Activated T-cell treated with anti-CD3 and anti-CD28 coated beads, Interleukin-2, amount 50 U/mL, for 4 hours (primary cell): ENCODE measurements at regions not wholly inside any gene's neighbourhood (a gene's known extent, or its start where the extent isn't known, plus 50 kb on each side); places are given as distances from the start of the nearest gene placed in this dataset.
"Not testable (repeated sequence)": the region's sequence is repeated elsewhere in the genome, so short reads cannot be mapped to it uniquely, and the experiment has no call there.

Experiments used
- ATAC-seq, 2 donors: fragments of 200-7000 bp; cut with Tn5 transposase; one replicate each; pipeline ENCODE4 v1.10.0; 2021
- DNase-seq: peaks from one replicate; pipeline ENCODE4 v3.0.0-alpha.2; 2020
- H3K27me3 Mint-ChIP-seq: one replicate; pipeline ENCODE4 v1.8.0; 2021; ENCODE audit warnings: low read depth, mixed read lengths
- H3K36me3 Mint-ChIP-seq: one replicate; pipeline ENCODE4 v1.8.0; 2022; ENCODE audit warnings: mixed read lengths; ENCODE audit not compliant: insufficient read depth
- H3K4me1 Mint-ChIP-seq: one replicate; pipeline ENCODE4 v1.8.0; 2021; ENCODE audit warnings: low read depth, mixed read lengths
- H3K4me3 Mint-ChIP-seq: one replicate; pipeline ENCODE4 v1.8.0; 2021; ENCODE audit warnings: mild to moderate bottlenecking, moderate library complexity, mixed read lengths
- H3K9me3 Mint-ChIP-seq: one replicate; pipeline ENCODE4 v1.8.0; 2021; ENCODE audit warnings: mixed read lengths

DNA sequence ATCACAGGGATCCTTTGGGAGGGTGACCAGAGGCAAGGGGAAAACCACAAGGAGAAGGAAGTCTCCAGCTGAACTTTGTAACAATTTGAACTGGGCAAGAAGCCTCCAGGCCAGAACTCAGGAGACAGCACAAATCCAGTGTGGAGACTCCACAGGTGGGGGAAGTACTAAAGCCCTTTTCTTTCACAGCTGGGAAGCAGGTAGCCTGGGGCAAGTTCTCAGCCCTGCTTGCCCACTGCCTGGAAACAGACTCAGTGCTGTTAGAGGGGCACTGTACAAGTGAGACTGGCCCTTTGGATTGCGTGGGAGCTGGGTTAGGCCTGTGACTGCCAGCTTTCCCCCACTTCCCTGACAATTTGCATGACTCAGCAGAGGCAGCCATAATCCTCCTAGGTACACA is 120.2 kb upstream of the GRIN2B start:
- H3K4me1 Mint-ChIP-seq: peaks cover 10% of the 10 kb centered on the region
- H3K4me3 Mint-ChIP-seq, H3K9me3 Mint-ChIP-seq, ATAC-seq, DNase-seq, H3K36me3 Mint-ChIP-seq: not testable (repeated sequence)
- peaks cover 11% of the 10 kb centered on the region for H3K27me3 Mint-ChIP-seq

DNA sequence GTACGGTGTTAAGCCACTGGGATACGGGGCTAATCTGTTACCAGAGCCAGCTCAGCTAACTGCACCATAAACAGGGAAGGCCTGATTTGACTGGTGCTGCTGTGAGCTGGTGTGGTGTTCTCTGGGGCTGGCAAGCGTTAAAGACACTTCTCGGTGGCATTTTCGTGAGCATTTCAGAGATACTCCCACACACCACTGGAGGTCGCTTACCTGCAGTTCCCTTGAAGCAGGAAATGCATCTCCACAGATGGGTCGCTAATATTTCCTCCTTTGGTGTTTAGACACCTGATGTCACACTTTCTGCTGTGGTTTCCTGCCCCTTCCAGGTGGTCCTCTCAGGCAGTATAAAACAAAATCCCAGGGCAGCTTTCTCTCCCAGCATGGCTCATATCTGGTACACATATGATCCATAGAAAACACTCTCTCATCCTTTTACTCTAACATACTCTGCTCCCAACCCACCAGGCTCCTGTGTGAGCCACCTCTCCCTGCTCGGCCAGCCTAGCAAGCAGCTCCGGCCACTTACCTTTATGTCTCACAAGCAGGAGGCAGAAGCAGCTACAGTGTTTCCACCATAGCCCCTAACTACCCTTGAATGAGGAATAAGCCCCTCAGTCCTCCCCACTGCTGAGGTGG is 129.9 kb upstream of the GRIN2B start:
- DNase-seq (no peak), ATAC-seq (no peak)
- peaks cover under 1% of the 10 kb centered on the region for H3K9me3 Mint-ChIP-seq
- H3K27me3 Mint-ChIP-seq: peaks cover 8% of the 10 kb centered on the region
- no peaks in the 10 kb centered on the region for H3K4me1 Mint-ChIP-seq
- no peaks in the 10 kb centered on the region for H3K36me3 Mint-ChIP-seq
- H3K4me3 Mint-ChIP-seq: no peak overlapping the region

DNA sequence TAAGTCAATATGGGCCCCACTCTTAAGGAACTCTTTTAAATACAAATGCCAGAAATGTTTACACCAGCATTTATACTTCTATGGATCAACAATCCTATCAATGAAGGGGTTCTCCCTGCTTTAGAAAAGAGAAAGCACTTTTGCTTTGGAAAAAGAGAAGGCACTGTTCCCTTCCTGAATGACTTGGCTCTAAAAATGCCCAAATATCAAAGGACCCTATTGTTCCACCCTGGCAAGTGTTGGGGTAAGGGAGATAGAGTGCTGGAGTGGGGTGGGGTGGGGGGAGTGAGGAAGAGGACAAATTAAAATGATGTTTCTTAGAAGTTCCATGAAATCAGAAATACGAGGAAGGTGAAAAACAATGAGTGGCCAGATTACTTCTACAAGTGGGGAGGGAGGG is 131.6 kb upstream of the GRIN2B start:
- DNase-seq (no peak), ATAC-seq (no peak)
- Mint-ChIP-seq H3K27me3 (peaks cover 8% of the 10 kb centered on the region), H3K36me3 (no peaks in the 10 kb centered on the region), H3K9me3 (peaks cover 15% of the 10 kb centered on the region), H3K4me3 (no peak overlapping the region), H3K4me1 (no peaks in the 10 kb centered on the region)

DNA sequence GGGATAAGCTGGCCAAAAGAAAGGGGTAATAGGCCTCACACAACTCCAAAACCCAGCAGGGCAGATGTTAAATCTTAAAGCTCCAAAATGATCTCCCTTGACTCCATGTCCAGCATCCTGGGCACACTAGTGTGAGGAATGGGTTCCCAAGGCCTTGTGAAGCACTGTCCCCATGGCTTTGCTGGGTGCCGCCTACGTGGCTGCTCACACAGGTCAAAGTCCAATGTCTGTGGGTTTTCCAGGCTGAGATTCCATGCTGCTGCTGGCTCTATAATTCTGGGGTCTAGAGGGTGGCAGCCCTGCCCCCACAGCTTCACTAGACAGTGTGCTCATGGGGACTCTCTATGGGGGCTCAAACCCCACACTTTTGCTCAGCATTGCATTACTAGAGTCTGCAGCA is 145.3 kb upstream of the GRIN2B start:
- Mint-ChIP-seq H3K27me3 (peaks cover 3% of the 10 kb centered on the region), H3K4me1 (no peaks in the 10 kb centered on the region), H3K4me3 (no peak overlapping the region), H3K9me3 (peaks cover 16% of the 10 kb centered on the region), H3K36me3 (no peaks in the 10 kb centered on the region)
- DNase-seq: no peak
- no peak for ATAC-seq

DNA sequence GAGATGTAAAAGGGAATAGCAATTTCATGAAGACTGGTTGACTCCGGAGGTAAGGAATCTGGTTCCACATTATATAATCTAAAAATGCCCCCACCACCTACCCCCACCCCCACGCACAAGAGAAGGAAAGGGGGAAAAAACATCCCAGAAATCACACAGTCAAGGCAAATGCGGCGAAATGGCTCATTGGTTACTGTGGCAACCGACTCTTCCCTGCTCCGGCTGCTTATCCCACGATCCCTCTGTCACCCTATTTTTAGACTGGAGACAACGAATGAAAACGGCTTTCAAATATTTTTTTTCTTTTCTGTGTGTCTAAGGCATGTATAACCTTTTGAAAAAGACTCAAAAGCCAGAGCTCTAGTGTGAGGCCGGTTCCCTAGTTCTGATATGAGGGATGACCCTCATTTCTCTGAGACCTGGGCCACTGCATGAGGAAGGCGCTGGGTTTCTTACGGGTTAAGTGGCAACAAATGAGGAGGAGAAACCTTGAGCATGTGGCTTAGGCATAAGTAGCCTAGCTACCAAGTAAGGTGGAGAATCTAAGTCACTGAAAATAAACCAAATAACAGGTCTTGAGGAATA is 148.3 kb upstream of the GRIN2B start:
- Mint-ChIP-seq H3K9me3 (peaks cover 8% of the 10 kb centered on the region), H3K27me3 (peaks cover 7% of the 10 kb centered on the region), H3K4me1 (no peaks in the 10 kb centered on the region), H3K4me3 (no peak overlapping the region), H3K36me3 (no peaks in the 10 kb centered on the region)
- DNase-seq: no peak
- ATAC-seq: no peak

DNA sequence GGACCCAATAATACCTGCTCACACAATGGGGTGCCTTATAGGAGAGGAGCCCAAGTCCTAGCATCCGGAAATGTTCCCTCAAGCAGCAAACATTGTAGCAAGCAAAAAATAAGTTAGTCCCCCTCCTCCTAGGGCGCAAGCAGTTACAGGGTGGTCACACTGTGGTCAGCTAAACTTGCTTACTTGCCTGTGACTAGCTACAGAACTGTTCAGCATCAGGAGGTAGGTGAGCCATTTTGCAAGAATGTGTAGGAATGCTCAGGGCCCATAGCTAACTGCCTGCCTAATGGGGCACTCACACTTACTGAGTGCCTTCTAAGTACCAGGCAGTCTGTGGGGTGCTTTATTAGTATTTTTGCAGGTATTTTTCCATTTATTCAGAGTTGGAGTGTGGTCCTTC is 154.6 kb upstream of the GRIN2B start:
- ATAC-seq: no peak
- Mint-ChIP-seq H3K4me1 (no peaks in the 10 kb centered on the region), H3K9me3 (no peaks in the 10 kb centered on the region)

DNA sequence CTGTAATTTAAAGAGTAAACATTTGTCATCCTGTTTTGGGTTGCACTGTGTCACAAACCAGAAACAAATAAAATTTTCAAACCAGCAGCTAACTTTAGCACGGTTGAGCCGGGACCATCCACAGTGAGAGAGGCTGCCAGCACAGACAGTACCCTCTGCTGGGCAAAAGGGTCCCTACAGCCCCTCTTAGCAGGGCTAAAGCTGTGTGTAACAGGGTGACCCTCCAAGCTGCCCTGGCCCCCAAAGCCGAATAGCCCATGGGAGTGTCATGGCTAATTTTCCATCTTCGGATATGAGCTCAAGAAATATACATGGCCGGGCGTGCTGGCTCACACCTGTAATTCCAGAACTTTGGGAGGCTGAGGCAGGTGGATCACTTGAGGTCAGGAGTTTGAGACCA is 157.1 kb upstream of the GRIN2B start:
- H3K4me1 Mint-ChIP-seq: no peaks in the 10 kb centered on the region
- H3K36me3 Mint-ChIP-seq: no peaks in the 10 kb centered on the region
- H3K4me3 Mint-ChIP-seq: no peak overlapping the region
- peaks cover 4% of the 10 kb centered on the region for H3K27me3 Mint-ChIP-seq
- H3K9me3 Mint-ChIP-seq: no peaks in the 10 kb centered on the region
- DNase-seq (no peak), ATAC-seq (no peak)

More for the DNA sequence above, 154.6 kb upstream of the GRIN2B start:
- Mint-ChIP-seq H3K36me3 (no peaks in the 10 kb centered on the region), H3K4me3 (no peak overlapping the region), H3K27me3 (peaks cover 8% of the 10 kb centered on the region)
- no peak for DNase-seq

DNA sequence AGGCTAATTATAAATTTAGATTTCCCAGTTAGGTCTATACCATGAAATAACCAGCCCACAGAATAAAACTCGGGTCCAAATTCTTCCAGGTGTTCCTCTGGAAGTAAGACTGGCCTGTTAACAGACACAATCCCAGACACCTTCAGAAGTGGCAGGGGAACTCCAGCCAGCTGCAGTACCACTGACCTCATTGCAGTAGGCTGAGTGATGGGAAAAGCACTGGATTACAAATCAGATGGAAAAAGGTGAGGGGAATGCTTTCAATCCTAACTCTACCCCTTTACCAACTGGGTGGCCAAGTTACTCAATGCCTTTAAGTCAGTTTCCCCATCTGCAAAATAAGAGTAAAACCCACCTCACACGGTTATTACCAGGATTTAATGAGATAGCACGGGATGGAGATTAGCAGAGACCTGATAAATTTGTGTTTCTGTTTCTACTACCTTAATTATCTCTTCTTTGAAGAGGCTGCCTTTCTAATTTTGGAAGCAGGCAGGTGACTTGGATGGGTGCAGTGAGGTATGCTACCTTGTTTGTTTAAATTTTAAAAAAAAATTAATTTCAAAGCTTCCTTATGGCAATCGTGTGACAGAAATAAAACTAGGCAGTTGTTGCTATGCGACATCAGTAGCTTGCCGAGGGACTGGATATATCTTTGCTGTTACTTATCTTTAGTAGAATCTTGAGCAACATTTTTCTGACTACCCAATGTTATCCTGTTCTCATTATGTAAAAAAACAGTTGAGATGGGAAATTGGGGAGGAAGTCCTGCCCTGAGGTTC is 167.3 kb upstream of the GRIN2B start:
- Mint-ChIP-seq H3K36me3 (no peaks in the 10 kb centered on the region), H3K4me3 (no peak overlapping the region), H3K4me1 (no peaks in the 10 kb centered on the region), H3K9me3 (no peaks in the 10 kb centered on the region), H3K27me3 (peaks cover 8% of the 10 kb centered on the region)
- ATAC-seq: no peak
- no peak for DNase-seq

DNA sequence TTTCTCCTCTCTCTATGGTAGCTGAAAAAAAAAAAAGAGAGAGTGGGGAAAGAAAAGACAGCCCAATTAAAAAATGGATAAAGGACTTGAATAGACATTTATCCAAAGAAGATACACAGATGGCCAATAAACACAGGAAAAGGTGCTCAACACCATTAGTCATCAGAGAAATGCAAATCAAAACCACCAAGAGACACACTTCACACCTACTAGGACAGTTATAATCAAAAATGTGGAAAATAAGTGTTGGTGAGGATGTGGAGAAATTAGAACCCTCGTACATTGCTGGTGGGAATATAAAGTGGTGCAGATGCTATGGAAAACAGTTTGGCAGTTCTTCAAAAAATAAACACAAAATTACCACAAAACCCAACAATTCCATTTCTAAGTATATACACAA is 172.4 kb upstream of the GRIN2B start:
- H3K9me3 Mint-ChIP-seq: no peaks in the 10 kb centered on the region
- H3K4me3 Mint-ChIP-seq: no peak overlapping the region
- no peak for ATAC-seq
- H3K4me1 Mint-ChIP-seq: no peaks in the 10 kb centered on the region
- no peaks in the 10 kb centered on the region for H3K36me3 Mint-ChIP-seq
- peaks cover 12% of the 10 kb centered on the region for H3K27me3 Mint-ChIP-seq
- no peak for DNase-seq

DNA sequence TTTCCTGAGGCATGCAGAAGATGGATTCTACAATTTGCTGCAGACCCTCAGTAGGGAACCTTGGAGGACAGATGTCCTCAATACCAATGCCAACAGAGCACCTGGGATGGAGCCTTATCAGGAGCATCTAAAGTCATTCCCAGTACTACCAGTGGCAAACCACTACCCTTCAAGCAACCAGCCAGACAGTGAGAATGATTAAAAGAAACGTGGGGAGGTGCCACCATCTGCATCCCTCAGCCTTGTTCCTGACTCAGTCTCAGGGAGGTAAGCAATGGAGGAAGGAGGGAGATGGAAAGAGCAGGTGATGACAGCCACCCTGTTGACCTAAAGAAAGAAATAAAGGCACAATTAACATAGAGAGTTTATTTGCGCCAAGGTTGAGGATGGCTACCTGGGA is 175.2 kb upstream of the GRIN2B start:
- H3K4me1 Mint-ChIP-seq: no peaks in the 10 kb centered on the region
- no peak for DNase-seq
- no peaks in the 10 kb centered on the region for H3K9me3 Mint-ChIP-seq
- peaks cover 8% of the 10 kb centered on the region for H3K27me3 Mint-ChIP-seq
- no peaks in the 10 kb centered on the region for H3K36me3 Mint-ChIP-seq
- ATAC-seq: no peak
- no peak overlapping the region for H3K4me3 Mint-ChIP-seq

DNA sequence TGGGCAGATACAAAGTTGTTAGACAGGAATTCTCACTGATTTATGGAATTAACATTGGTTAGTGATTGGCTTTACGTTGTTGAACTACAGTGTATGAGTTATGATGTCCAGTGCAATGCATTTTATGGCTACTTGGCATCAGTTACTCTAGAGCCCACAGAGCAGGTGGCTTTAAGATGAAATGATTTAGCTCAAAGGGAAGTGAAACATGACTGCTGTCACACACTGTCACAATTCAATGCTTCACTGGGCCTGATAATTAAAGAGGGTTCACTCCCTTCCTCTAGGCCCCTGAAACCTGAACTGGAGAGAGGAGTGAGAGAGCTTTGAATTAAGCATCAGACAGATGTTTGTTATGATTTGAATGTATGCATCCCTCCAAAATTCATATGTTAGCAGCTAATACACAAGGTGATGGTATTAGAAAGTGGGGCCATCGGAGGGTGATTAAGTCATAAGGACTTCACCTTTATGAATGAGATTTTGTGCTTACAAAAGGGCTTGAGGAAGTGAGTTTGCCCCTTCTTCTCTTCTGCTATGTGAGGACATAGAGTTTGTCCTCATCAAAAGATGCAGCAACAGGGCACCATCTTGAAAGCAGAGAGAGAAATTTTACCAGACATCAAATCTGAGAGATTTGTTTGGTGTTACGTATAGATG is 175.8 kb upstream of the GRIN2B start:
- no peaks in the 10 kb centered on the region for H3K36me3 Mint-ChIP-seq
- H3K9me3 Mint-ChIP-seq: no peaks in the 10 kb centered on the region
- no peak for ATAC-seq
- no peaks in the 10 kb centered on the region for H3K4me1 Mint-ChIP-seq
- peaks cover 8% of the 10 kb centered on the region for H3K27me3 Mint-ChIP-seq
- no peak for DNase-seq
- H3K4me3 Mint-ChIP-seq: no peak overlapping the region

DNA sequence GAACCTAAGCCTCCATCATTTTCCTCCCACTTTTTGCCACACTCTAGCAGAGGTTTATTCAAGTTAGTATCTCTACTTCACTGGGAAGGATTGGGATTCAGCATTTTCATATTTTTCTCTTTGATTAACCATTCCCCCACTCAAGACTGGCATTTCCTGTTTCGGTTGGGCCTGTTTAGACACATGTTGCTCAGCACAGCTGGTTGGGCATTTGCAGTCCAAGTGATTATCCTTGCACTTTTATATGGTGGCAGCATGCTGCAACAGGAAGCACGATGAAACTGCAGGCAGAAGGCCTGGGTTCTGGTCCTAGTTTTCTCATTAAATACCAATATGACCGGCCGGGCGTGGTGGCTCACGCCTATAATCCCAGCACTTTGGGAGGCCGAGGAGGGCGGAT is 182.9 kb upstream of the GRIN2B start:
- ATAC-seq: no peak
- Mint-ChIP-seq H3K36me3 (no peaks in the 10 kb centered on the region), H3K4me3 (no peak overlapping the region), H3K27me3 (no peaks in the 10 kb centered on the region), H3K9me3 (no peaks in the 10 kb centered on the region), H3K4me1 (no peaks in the 10 kb centered on the region)
- no peak for DNase-seq

DNA sequence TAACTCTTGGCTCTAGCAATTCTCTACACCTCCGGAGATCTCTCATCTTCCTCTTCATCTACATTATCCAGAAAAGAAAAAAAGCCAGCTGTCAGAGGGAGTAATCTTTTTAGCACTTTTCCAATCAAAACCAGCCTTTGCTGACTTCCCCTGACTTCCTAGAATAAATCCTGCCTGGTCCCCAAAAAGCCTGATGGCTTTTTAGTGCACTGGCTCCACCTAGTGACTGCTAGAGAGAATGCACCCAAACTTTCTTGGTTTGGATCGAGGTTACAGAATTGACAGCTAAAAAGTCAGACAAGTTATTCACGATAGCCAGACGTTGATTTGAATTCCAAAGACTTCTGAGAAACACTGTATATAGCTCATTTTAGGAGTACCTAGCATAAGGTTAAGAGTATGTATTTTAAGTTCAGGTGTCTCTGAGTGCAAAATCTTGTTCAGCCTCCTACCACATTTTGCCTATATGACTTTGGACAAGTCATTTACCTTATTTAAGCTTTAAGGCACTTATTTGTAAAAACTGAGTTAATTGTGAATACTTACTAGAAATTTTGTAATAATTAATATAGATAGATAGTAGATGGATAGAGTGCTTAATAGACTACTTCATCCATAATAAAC is 185.7 kb upstream of the GRIN2B start:
- H3K27me3 Mint-ChIP-seq: peaks cover 9% of the 10 kb centered on the region
- peak; percentile 11 for DNase-seq
- no peaks in the 10 kb centered on the region for H3K9me3 Mint-ChIP-seq
- peak in 1 of 2 donors; percentile 57 for ATAC-seq
- H3K4me1 Mint-ChIP-seq: no peaks in the 10 kb centered on the region
- no peaks in the 10 kb centered on the region for H3K36me3 Mint-ChIP-seq
- H3K4me3 Mint-ChIP-seq: no peak overlapping the region

DNA sequence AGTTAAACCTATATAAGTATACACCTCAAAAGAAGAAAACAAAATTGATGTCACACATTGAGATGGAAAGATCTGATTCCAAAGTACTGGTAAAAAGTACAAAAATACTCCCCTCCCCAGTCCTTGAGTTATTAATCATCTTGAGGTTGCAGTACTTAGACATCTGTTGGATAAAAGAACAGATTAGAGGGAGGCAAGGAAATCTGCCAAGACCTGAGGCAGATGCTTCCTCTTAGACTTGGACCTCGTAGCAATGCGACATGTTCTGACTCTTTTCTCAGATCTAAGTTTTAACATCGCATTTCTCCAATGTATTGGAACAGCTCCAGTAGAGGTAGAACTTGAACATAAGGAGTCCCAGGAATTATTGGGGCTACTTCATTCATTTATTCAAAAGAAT is 187.9 kb upstream of the GRIN2B start:
- Mint-ChIP-seq H3K36me3 (no peaks in the 10 kb centered on the region), H3K27me3 (peaks cover 9% of the 10 kb centered on the region), H3K4me1 (no peaks in the 10 kb centered on the region), H3K4me3 (no peak overlapping the region), H3K9me3 (no peaks in the 10 kb centered on the region)
- no peak for ATAC-seq
- DNase-seq: no peak
